GM18505 (cell line): ENCODE measurements at regions not wholly inside any gene's neighbourhood (a gene's known extent, or its start where the extent isn't known, plus 50 kb on each side); places are given as distances from the start of the nearest gene placed in this dataset.

Experiments used
- ATAC-seq: cut with Tn5 transposase; IDR thresholded peaks from one replicate; pipeline ENCODE4 v1.9.1; 2021; ENCODE audit not compliant: unreplicated experiment
- POLR2A ChIP-seq: IDR thresholded peaks from 4 replicates; pipeline ENCODE4 v1.6.1; 2011; ENCODE audit warnings: borderline replicate concordance; ENCODE audit not compliant: insufficient read depth, insufficient read length; ENCODE audit errors: extremely low read depth

DNA sequence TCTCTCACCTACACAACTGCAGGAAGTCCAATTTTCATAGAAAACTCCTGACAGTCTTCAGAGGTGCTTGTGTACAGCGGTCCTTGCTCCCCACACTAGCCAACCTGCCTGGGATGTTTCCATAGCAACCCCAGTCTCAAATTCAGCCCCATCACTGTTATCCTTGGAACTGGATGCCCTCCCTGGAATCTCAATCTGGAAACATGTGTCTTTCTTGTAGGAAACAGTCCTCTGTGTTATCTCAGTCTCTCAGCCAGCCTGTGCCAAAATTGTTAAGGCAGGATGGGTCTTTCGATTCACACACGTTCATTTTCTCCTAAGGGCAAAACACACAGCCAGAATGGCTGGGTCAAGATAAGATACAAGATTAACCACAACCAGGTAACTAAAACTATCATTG lies 295.5 kb upstream of the RND3 start:
- no peak for ATAC-seq
- no peak for TF ChIP-seq POLR2A

- ATAC-seq: no peak
- TF ChIP-seq POLR2A: no peak
Observed at GRCh38 chr2:150782613-150783012, 295.1 kb upstream of the RND3 start.

GRCh38 chr2:150781142-150781541 lies 293.7 kb upstream of the RND3 start:
- TF ChIP-seq POLR2A: no peak
- no peak for ATAC-seq

DNA sequence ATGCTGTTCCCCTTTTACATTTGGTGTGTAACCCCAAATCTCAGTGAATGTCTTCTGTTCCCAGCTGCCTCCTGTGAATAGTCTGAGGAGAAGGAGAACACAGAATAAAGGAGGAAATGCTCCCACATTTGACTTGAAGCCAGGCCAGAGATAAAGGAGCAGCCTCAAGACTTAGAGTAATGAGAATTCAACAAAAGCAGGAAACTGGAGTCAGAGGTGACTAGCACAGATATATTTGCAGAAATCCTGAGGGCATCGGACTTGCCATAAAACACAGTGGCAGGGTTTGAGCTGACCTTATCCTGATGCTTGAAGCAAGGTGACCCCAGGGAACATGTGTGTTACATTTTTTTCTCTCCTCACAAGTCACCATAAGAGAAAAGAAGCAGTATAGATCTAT lies 291.4 kb upstream of the RND3 start:
- no peak for TF ChIP-seq POLR2A
- no peak for ATAC-seq

GRCh38 chr2:150769421-150769820 lies 282.0 kb upstream of the RND3 start:
- ATAC-seq: no peak
- no peak for TF ChIP-seq POLR2A

DNA sequence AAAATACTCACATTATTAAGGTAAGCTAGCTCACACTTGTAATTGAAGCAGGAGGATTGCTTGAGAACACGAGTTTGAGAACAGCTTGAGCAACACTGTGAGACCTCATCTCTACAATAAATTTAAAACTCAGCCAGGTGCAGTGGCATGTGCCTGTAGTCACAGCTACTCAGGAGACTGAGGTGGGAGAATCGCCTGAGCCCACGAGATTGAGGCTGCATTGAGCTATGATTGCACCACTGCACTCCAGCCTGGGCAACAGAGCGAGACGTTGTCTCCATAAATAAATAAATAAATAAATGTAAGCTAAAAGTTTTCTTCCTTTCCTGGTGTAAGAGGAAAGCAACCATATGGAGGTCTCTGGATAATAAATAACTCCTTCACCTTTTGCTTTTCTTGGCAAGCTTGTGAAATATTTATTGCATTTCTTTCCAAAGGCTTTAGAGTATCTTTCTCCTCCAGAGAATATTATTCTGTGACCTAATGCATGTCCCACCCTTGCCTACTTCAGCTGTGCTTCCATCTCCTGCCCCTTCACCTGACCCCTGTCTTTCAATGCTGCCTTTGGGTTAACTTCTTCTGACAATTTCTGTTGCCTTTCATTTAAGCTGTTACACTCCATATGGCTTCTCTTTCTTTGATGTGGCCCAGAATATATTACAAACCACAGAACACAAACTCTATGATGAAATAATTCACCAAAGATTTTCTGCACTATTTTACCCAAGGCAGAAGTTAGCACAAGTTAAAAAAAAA lies 280.7 kb upstream of the RND3 start:
- no peak for TF ChIP-seq POLR2A
- no peak for ATAC-seq

GRCh38 chr2:150762571-150762970 lies 275.1 kb upstream of the RND3 start:
- ATAC-seq: no peak

GRCh38 chr2:150759531-150759930 lies 272.1 kb upstream of the RND3 start:
- no peak for TF ChIP-seq POLR2A

More at GRCh38 chr2:150762571-150762970, 275.1 kb upstream of the RND3 start:
- TF ChIP-seq POLR2A: no peak

GRCh38 chr2:150759106-150759505 lies 271.6 kb upstream of the RND3 start:
- TF ChIP-seq POLR2A: no peak

More at GRCh38 chr2:150759531-150759930, 272.1 kb upstream of the RND3 start:
- no peak for ATAC-seq

DNA sequence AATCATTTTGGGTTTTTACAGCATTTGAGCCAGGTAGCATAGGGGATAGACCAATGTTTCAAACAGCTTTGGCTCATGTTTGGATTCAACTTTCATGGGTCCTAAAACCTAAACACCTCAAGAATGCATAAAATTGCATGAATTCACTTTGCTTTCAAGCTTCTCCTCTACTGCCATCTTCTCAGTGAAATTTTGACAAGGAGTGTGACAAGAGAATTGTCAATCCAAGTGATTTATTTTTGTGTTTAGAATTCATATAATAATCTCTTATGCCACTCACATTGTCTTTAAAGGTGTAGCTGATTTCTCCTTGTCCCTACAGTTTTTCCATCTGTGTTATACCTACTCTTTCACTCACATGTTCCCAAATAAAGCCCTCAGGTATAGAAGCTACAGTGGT lies 264.8 kb upstream of the RND3 start:
- no peak for ATAC-seq

More at GRCh38 chr2:150759106-150759505, 271.6 kb upstream of the RND3 start:
- no peak for ATAC-seq

GRCh38 chr2:150750720-150751119 lies 263.3 kb upstream of the RND3 start:
- ATAC-seq: no peak
- TF ChIP-seq POLR2A: no peak

More for the DNA sequence above, 264.8 kb upstream of the RND3 start:
- TF ChIP-seq POLR2A: no peak

DNA sequence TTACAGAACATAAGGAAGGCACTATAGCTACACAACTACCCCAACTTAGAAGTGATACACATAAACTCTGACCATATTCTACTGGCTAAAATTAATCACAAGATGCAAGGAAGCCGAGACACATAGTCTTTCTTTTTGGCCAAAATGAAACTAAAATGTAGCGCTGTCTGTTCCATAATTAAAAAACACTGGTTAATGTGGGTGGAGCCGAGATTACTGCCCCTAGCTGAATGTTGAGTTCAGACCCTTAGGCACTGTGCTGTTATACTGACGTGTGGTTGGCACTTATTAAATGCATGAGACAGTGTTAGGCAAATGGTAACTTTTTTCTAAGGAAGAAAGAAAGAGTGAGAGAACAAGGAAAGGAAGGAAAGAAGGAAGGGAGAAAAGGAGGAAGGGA lies 254.6 kb upstream of the RND3 start:
- ATAC-seq: no peak

DNA sequence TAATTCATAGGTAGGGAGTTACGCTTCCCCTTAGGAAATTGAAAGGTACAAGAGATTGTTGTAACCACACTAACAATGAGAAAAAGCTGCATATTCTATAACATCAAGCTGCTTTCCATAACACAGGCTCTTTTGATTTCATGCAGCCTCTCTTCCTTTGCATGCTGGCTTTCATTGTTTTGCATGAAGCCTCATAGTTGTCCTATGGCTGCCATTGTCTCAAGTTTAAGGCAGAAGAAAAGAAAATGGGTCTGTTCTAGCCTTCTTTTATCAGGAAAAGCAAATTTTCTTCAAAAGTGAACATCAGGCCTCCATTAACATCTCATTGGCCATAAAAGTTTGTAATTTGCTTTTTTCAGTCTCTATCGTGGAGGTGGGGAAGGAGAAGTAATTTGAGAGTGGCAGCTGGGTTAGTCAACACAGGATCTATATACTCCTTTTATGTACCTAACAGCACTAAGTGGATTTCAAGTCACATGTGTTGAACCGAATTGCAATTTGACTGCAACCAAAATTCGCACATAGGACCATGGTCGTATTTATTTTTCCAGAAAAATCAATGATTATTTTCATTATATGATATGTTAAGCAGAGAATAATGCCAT lies 248.5 kb upstream of the RND3 start:
- ATAC-seq: no peak
- TF ChIP-seq POLR2A: no peak

More for the DNA sequence above, 254.6 kb upstream of the RND3 start:
- TF ChIP-seq POLR2A: no peak

DNA sequence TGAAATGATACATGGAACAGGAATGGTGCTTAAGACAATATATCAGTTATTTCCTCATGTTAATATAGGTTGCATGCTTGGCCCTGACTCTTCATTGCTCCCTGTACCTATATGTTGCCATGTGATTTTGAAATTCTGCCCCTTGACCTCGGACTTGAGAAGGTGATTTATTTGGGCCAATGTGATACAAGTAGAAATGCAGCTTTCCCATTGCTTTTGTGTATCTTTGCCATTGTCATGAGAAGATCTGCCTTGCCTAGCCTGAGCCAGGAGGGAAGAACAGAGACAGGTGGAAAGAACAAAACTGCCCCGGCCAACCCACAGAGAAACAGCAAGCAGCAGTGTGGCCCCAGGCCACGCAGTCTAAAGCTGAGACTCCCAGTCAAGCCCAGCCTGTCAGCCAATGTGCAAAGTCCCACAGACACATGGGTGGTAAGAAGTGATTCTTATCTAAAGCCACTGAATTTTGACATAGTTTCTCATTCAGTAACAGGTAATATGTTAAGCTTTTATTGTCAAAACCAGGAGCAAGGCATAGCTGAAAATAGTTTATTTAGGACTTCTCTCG lies 245.7 kb upstream of the RND3 start:
- TF ChIP-seq POLR2A: no peak
- ATAC-seq: no peak
